HG02884 (cell line): ENCODE measurements at regions not wholly inside any gene's neighbourhood (a gene's known extent, or its start where the extent isn't known, plus 50 kb on each side); places are given as distances from the start of the nearest gene placed in this dataset.

Experiments used
- ATAC-seq: cut with Tn5 transposase; IDR thresholded peaks from one replicate; pipeline ENCODE4 v1.9.1; 2021; ENCODE audit warnings: mild to moderate bottlenecking, moderate library complexity; ENCODE audit not compliant: unreplicated experiment

- ATAC-seq = no peak
Measured at GRCh38 chr14:50056435-50056834, 59.9 kb downstream of the VCPKMT start.

DNA sequence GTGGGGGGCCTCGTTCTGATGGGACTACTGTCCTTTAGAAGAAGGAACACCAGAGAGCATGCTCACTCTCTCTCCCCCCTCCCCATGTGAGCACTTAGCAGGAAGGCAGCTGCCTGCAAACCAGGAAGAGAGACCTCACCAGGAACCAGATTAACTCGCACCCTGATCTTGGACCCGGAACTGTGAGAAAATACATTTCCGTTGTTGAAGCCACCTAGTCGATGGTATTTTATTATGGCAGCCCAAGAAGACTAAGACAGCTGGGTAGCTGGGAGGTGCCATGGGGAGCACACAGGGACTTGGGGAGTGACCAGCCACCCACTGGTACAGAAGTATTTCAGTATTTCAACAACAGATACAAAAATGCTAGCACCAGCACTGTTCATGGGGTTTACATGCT lies 59.0 kb downstream of the VCPKMT start:
- ATAC-seq = no peak

GRCh38 chr14:50058113-50058512 lies 58.3 kb downstream of the VCPKMT start:
- no peak for ATAC-seq
